ENCODE measurements at regions not wholly inside any gene's neighbourhood (a gene's known extent, or its start where the extent isn't known, plus 50 kb on each side); places are given as distances from the start of the nearest gene placed in this dataset.

GRCh38 chr14:65225299-65226159 is 123.2 kb upstream of the MAX start:
- no peak for DNase-seq

DNA sequence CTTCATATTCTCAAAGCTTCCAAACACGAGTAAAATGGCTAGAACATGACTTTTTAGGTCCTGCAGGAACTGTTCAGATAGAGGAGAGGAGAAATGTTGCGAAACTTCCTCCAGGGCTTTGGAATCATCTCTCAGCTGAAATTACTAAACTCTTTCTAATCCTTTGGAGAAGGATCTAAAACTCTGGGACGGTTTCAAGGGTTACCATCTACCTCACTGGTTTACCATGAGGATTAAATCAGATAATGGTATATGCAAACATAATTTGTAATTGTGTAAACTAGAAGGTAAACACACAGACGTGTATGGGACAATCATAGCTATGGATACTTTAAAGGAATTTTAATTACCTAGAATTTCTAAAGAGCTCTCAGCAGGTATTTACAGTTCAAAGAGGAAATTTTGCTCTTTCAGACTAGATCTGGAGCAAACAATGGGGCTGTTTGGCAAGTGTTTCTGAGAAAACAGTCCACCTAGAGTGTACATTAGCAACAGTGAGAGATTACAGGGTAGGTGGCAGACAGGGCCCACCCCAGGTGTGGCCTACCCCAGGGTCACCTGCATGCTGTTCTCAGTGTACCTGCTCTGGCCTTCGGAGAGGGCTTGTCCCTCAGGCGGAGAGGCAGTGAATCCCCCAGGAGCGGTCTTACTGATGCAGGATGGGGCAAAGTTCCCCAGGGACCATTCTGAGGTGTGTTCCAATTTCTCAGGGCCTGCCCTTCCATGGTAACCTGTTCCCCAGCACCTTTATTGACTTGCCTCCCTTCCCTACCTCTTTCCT is 124.7 kb upstream of the MAX start:
- no peak for DNase-seq

DNA sequence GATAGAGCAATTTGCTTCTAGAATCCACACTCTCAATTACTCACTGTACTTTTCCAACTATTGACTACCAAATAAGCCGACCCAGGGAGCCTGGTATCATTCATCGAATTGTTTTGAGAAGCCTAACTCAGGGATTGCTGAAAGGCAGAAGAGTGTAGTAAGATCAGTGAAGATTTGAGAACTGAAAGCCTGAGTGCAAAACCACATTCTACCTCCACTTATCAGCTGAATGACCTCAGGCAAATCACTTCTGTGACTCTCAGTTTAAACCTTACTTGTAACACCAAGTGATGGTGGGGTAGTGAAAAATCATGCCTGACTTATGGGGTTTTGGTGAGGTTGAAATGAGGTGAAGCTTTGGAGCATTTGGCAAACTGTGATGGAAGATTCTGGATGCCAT is 126.1 kb upstream of the MAX start:
- DNase-seq = no peak

GRCh38 chr14:65228956-65229747 is 126.8 kb upstream of the MAX start:
- DNase-seq = no peak

- DNase-seq = peak; percentile 22
These were observed 127.7 kb upstream of the MAX start for GRCh38 chr14:65229748-65230728.

- DNase-seq = no peak
These were observed 129.1 kb upstream of the MAX start for GRCh38 chr14:65231286-65231980.

GRCh38 chr14:65234752-65235361 is 132.5 kb upstream of the MAX start:
- no peak for DNase-seq

- DNase-seq = no peak
These were observed 134.9 kb upstream of the MAX start for GRCh38 chr14:65237023-65237814.

DNA sequence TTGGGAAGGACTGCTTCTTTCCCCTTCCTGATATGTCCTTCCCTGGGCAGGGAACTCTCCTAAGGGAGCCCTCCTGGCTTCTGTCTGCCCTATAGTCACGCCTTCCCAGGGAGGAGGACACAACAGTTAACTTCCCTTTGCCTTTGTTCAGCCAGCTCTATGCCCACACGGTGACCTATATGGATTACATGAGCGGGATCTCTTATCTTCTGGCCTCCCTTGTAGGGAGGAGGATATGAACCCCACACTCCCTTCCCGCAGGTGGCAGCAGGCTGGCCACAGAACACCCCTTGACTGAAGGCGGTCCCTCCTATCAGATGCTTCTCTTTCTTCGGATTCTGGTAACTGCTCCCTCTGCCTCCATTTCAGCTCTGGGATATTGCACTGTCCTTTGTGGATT is 135.6 kb upstream of the MAX start:
- no peak for DNase-seq

GRCh38 chr14:65238456-65238855 is 136.1 kb upstream of the MAX start:
- DNase-seq = no peak

- no peak for DNase-seq
These were observed 137.0 kb upstream of the MAX start for GRCh38 chr14:65239143-65239937.

- no peak for DNase-seq
These were observed 137.6 kb upstream of the MAX start for GRCh38 chr14:65239938-65240296.

GRCh38 chr14:65241125-65241752 is 138.9 kb upstream of the MAX start:
- DNase-seq = no peak

- no peak for DNase-seq
These were observed 140.4 kb upstream of the MAX start for GRCh38 chr14:65242732-65243134.

GRCh38 chr14:65243766-65244442 is 141.6 kb upstream of the MAX start:
- DNase-seq = peak; percentile 15

DNA sequence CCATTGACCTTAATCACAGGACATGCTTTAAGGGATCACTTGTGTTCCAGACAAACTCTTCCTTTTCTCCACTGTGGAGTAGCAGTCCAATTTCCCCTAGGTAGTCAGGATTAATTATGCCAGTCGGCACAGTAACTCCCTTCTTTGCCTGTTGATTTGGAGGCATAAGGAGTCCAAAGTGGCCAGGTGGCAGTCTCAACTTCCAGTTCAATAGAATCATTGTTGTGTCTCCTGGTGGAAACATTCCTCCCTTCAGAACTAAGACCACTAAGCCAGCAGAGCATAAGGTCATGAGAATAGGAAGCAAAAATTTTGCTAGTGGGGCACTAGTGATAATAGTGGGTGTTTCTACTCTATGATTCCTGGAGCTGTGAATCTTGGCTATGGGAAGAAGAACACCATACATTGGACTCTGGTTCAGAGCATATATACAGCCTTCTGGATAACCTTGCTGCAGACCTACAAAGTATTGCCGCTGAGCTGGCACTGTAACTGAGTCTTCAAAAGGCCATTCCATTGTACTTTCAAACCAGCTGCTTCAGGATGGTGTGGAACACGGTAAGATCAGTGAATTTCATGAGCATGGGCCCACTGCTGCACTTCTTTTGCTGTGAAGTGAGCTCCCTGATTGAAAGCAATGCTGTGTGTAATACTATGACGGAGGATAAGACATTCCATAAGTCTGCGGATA is 147.3 kb upstream of the MAX start:
- no peak for DNase-seq

DNA sequence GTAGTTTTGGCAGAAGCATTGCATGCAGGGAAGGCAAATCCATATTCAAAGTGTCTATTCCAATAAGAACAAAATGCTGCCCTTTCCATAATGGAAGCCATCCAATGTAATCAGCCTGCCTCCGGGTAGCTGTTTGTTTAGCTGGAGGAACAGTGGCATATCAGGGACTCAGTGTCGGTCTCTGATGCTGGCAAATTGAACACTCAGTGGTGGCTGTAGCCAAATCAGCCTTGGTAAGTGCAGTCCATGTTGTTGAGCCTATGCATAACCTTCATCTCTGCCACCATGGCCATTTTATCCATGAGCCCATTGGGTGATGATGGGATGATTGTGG is 147.8 kb upstream of the MAX start:
- DNase-seq = no peak

GRCh38 chr14:65251213-65251612 is 148.9 kb upstream of the MAX start:
- DNase-seq = no peak

All from central memory CD4-positive, alpha-beta T cell (primary cell).